ENCODE measurements at regions not wholly inside any gene's neighbourhood (a gene's known extent, or its start where the extent isn't known, plus 50 kb on each side); places are given as distances from the start of the nearest gene placed in this dataset.

DNA sequence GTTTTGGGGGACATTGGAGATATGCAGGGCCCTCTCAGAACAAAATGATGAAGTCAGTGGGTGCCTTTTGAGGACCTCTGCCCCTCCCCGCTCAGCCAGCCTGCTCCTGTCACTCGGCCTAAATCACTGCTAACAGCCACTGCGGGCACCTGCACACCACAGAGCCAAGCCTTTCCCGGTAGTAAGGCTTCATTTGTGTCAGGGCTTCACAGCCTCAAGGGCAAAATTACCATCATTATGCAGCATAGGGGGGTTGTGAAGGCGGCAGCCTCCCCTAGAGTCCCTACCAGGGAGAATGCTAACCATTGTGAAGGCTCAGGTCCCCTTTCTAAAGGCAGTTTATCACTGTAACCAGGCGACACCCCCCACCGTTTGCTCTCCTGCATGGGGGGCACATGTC, 519.8 kb upstream of the MYT1L start:
- no peak overlapping the region for H3K23ac ChIP-seq (ENCODE audit: low read length)
- H3K4ac ChIP-seq (ENCODE audit: low read depth, low read length) = no peak overlapping the region
- H4K5ac ChIP-seq (ENCODE audit: low read length) = no peak overlapping the region
- H3K4me3 ChIP-seq (ENCODE audit: low read length) = no peak overlapping the region
- no peak overlapping the region for H4K8ac ChIP-seq (ENCODE audit: low read depth, low read length)
- DNase-seq = no peak
- no peak overlapping the region for H3K4me2 ChIP-seq (ENCODE audit: low read length)
- H3K36me3 ChIP-seq (ENCODE audit: control insufficient read depth, insufficient read depth, low read length) = no peaks in the 10 kb centered on the region
- no peak overlapping the region for H2AK5ac ChIP-seq (ENCODE audit: low read length)
- no peaks in the 10 kb centered on the region for H3K79me2 ChIP-seq (ENCODE audit: control insufficient read depth, insufficient read depth, low read length)
- no CpG with 5 or more reads among the region's 7 CpGs for WGBS (ENCODE audit: extremely low coverage, insufficient coverage, low lambda C conversion rate)
- H3K27me3 ChIP-seq (ENCODE audit: insufficient read depth, low read length, poor library complexity) = no peaks in the 10 kb centered on the region
- H2BK5ac ChIP-seq (ENCODE audit: low read length) = no peak overlapping the region
- H2BK120ac ChIP-seq (ENCODE audit: low read depth, low read length) = no peak overlapping the region
- peaks cover 2% of the 10 kb centered on the region for H3K4me1 ChIP-seq (ENCODE audit: control insufficient read depth, low read depth, low read length)
- H2BK15ac ChIP-seq (replicated peaks; ENCODE audit: low read depth) = no peak overlapping the region
- H3K9ac ChIP-seq (ENCODE audit: low read length) = no peak overlapping the region
- H3K18ac ChIP-seq (ENCODE audit: low read length) = no peak overlapping the region
- H3K56ac ChIP-seq (ENCODE audit: low read length) = no peak overlapping the region
- no peak overlapping the region for H3K27ac ChIP-seq (ENCODE audit: low read depth, low read length)
- H3K79me1 ChIP-seq (ENCODE audit: low read length) = no peaks in the 10 kb centered on the region

- no peaks in the 10 kb centered on the region for H3K79me1 ChIP-seq (ENCODE audit: low read length)
- H3K27ac ChIP-seq (ENCODE audit: low read depth, low read length) = no peak overlapping the region
- no peak for DNase-seq
- H3K4ac ChIP-seq (ENCODE audit: low read depth, low read length) = no peak overlapping the region
- no peak overlapping the region for H2BK5ac ChIP-seq (ENCODE audit: low read length)
- no peak overlapping the region for H2BK15ac ChIP-seq (replicated peaks; ENCODE audit: low read depth)
- H3K18ac ChIP-seq (ENCODE audit: low read length) = no peak overlapping the region
- H4K5ac ChIP-seq (ENCODE audit: low read length) = no peak overlapping the region
- no peak overlapping the region for H2BK120ac ChIP-seq (ENCODE audit: low read depth, low read length)
- no peak overlapping the region for H3K4me2 ChIP-seq (ENCODE audit: low read length)
- H3K79me2 ChIP-seq (ENCODE audit: control insufficient read depth, insufficient read depth, low read length) = no peaks in the 10 kb centered on the region
- WGBS (ENCODE audit: extremely low coverage, insufficient coverage, low lambda C conversion rate) = no CpG with 5 or more reads among the region's 22 CpGs
- H3K4me3 ChIP-seq (ENCODE audit: low read length) = no peak overlapping the region
- H4K8ac ChIP-seq (ENCODE audit: low read depth, low read length) = no peak overlapping the region
- H3K27me3 ChIP-seq (ENCODE audit: insufficient read depth, low read length, poor library complexity) = no peaks in the 10 kb centered on the region
- H3K56ac ChIP-seq (ENCODE audit: low read length) = no peak overlapping the region
- H3K4me1 ChIP-seq (ENCODE audit: control insufficient read depth, low read depth, low read length) = peaks cover 2% of the 10 kb centered on the region
- H2AK5ac ChIP-seq (ENCODE audit: low read length) = no peak overlapping the region
- H3K23ac ChIP-seq (ENCODE audit: low read length) = no peak overlapping the region
- no peaks in the 10 kb centered on the region for H3K36me3 ChIP-seq (ENCODE audit: control insufficient read depth, insufficient read depth, low read length)
- no peak overlapping the region for H3K9ac ChIP-seq (ENCODE audit: low read length)
These were observed 519.2 kb upstream of the MYT1L start for GRCh38 chr2:2850218-2850755.

DNA sequence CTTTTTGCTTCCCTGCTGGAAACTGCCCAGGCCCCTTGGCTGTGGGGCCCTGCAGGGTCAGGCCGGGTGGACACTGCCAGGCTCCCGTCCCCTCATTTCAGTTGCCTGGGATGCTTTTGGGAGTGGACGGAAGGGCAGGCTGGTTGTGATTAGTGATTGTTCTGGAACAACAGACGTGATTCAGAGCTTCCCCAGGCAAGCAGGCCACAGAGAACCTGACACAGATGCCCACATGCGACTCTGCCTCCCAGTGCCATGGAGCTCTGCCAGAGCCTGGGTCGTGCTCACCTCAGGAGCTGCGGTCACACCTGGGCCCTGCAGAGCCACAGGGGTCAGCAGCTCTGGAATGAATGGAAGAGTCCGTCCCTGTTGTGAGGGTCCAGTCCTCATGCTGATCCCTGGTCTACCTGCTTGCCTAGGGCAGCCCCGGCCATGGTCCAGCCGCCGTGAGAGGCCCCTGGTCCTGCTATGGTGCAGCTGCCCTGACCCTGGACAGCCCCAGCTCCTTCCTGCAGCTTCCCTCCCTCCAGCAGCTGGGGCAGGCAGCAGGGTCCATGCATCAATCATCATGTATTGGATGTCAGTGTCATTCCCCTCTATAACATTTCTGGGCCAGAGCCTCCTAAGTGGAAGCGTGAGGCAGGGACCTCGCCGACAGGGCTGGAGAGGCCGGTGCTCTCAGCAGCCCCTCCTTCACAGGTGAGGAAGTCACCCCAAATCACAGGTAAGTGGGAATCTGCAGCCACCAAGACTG, 518.6 kb upstream of the MYT1L start:
- no peaks in the 10 kb centered on the region for H3K27me3 ChIP-seq (ENCODE audit: insufficient read depth, low read length, poor library complexity)
- no peaks in the 10 kb centered on the region for H3K79me1 ChIP-seq (ENCODE audit: low read length)
- no CpG with 5 or more reads among the region's 15 CpGs for WGBS (ENCODE audit: extremely low coverage, insufficient coverage, low lambda C conversion rate)
- H3K4ac ChIP-seq (ENCODE audit: low read depth, low read length) = no peak overlapping the region
- DNase-seq = no peak
- H3K9ac ChIP-seq (ENCODE audit: low read length) = no peak overlapping the region
- no peak overlapping the region for H3K18ac ChIP-seq (ENCODE audit: low read length)
- no peak overlapping the region for H2BK15ac ChIP-seq (replicated peaks; ENCODE audit: low read depth)
- H4K5ac ChIP-seq (ENCODE audit: low read length) = no peak overlapping the region
- no peaks in the 10 kb centered on the region for H3K36me3 ChIP-seq (ENCODE audit: control insufficient read depth, insufficient read depth, low read length)
- no peak overlapping the region for H3K56ac ChIP-seq (ENCODE audit: low read length)
- H2BK5ac ChIP-seq (ENCODE audit: low read length) = no peak overlapping the region
- no peak overlapping the region for H4K8ac ChIP-seq (ENCODE audit: low read depth, low read length)
- peaks cover 2% of the 10 kb centered on the region for H3K4me1 ChIP-seq (ENCODE audit: control insufficient read depth, low read depth, low read length)
- H3K4me2 ChIP-seq (ENCODE audit: low read length) = no peak overlapping the region
- no peak overlapping the region for H3K27ac ChIP-seq (ENCODE audit: low read depth, low read length)
- no peaks in the 10 kb centered on the region for H3K79me2 ChIP-seq (ENCODE audit: control insufficient read depth, insufficient read depth, low read length)
- no peak overlapping the region for H3K23ac ChIP-seq (ENCODE audit: low read length)
- no peak overlapping the region for H3K4me3 ChIP-seq (ENCODE audit: low read length)
- H2BK120ac ChIP-seq (ENCODE audit: low read depth, low read length) = no peak overlapping the region
- H2AK5ac ChIP-seq (ENCODE audit: low read length) = no peak overlapping the region

GRCh38 chr2:2848621-2849333, 517.7 kb upstream of the MYT1L start:
- Histone ChIP-seq H2AK5ac (ENCODE audit: low read length) (no peak overlapping the region), H3K56ac (ENCODE audit: low read length) (peak overlapping the region; percentile 30), H2BK15ac (replicated peaks; ENCODE audit: low read depth) (no peak overlapping the region), H4K5ac (ENCODE audit: low read length) (no peak overlapping the region), H3K4me1 (ENCODE audit: control insufficient read depth, low read depth, low read length) (peaks cover 2% of the 10 kb centered on the region), H3K36me3 (ENCODE audit: control insufficient read depth, insufficient read depth, low read length) (no peaks in the 10 kb centered on the region), H3K4me3 (ENCODE audit: low read length) (no peak overlapping the region), H3K4me2 (ENCODE audit: low read length) (no peak overlapping the region), H3K23ac (ENCODE audit: low read length) (no peak overlapping the region), H3K18ac (ENCODE audit: low read length) (no peak overlapping the region), H4K8ac (ENCODE audit: low read depth, low read length) (no peak overlapping the region), H3K79me2 (ENCODE audit: control insufficient read depth, insufficient read depth, low read length) (no peaks in the 10 kb centered on the region), H3K27me3 (ENCODE audit: insufficient read depth, low read length, poor library complexity) (no peaks in the 10 kb centered on the region), H3K27ac (ENCODE audit: low read depth, low read length) (no peak overlapping the region), H3K9ac (ENCODE audit: low read length) (no peak overlapping the region), H3K79me1 (ENCODE audit: low read length) (no peaks in the 10 kb centered on the region), H2BK120ac (ENCODE audit: low read depth, low read length) (no peak overlapping the region), H2BK5ac (ENCODE audit: low read length) (no peak overlapping the region), H3K4ac (ENCODE audit: low read depth, low read length) (no peak overlapping the region)
- no CpG with 5 or more reads among the region's 6 CpGs for WGBS (ENCODE audit: extremely low coverage, insufficient coverage, low lambda C conversion rate)
- peak; percentile 38 for DNase-seq

DNA sequence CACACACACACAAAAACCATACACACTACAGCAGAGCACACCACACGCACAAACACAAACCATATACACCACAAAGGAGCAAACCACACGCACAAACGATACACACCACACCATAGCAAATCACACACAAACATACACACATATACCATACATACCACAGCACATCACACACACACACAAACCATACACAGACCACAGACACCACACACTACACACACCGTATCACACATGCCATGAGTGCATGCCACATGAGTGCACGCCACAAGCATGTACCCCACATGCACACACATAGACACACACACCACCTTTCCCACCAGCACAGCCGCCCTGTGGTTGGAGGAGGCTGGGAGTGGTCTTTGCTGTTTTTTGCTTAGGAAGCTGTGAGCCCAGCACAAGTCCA, 517.1 kb upstream of the MYT1L start:
- Histone ChIP-seq H3K36me3 (ENCODE audit: control insufficient read depth, insufficient read depth, low read length) (no peaks in the 10 kb centered on the region), H3K18ac (ENCODE audit: low read length) (no peak overlapping the region), H2BK5ac (ENCODE audit: low read length) (no peak overlapping the region), H2BK15ac (replicated peaks; ENCODE audit: low read depth) (no peak overlapping the region), H4K5ac (ENCODE audit: low read length) (no peak overlapping the region), H2BK120ac (ENCODE audit: low read depth, low read length) (no peak overlapping the region), H3K9ac (ENCODE audit: low read length) (no peak overlapping the region), H3K4ac (ENCODE audit: low read depth, low read length) (no peak overlapping the region), H3K79me1 (ENCODE audit: low read length) (no peaks in the 10 kb centered on the region), H3K4me3 (ENCODE audit: low read length) (no peak overlapping the region), H3K56ac (ENCODE audit: low read length) (no peak overlapping the region), H4K8ac (ENCODE audit: low read depth, low read length) (no peak overlapping the region), H3K27ac (ENCODE audit: low read depth, low read length) (no peak overlapping the region), H3K23ac (ENCODE audit: low read length) (no peak overlapping the region), H3K4me1 (ENCODE audit: control insufficient read depth, low read depth, low read length) (peaks cover 2% of the 10 kb centered on the region), H3K27me3 (ENCODE audit: insufficient read depth, low read length, poor library complexity) (no peaks in the 10 kb centered on the region), H3K4me2 (ENCODE audit: low read length) (no peak overlapping the region), H3K79me2 (ENCODE audit: control insufficient read depth, insufficient read depth, low read length) (no peaks in the 10 kb centered on the region), H2AK5ac (ENCODE audit: low read length) (no peak overlapping the region)
- no CpG with 5 or more reads among the region's 6 CpGs for WGBS (ENCODE audit: extremely low coverage, insufficient coverage, low lambda C conversion rate)
- DNase-seq = no peak

Measured in mesendoderm (in vitro differentiated cells).